ENCODE measurements at regions not wholly inside any gene's neighbourhood (a gene's known extent, or its start where the extent isn't known, plus 50 kb on each side); places are given as distances from the start of the nearest gene placed in this dataset.

- no peak for DNase-seq (ENCODE audit: low spot score)
Measured at GRCh38 chr13:40252241-40252640, 414.2 kb downstream of the FOXO1 start.

- no peak for DNase-seq (ENCODE audit: low spot score)
Measured at GRCh38 chr13:40252676-40253075, 413.8 kb downstream of the FOXO1 start.

GRCh38 chr13:40254394-40254793 is 412.0 kb downstream of the FOXO1 start:
- no peak for DNase-seq (ENCODE audit: low spot score)

GRCh38 chr13:40255551-40255950 is 410.9 kb downstream of the FOXO1 start:
- no peak for DNase-seq (ENCODE audit: low spot score)

- no peak for DNase-seq (ENCODE audit: low spot score)
Measured at GRCh38 chr13:40259899-40260298, 406.5 kb downstream of the FOXO1 start.

GRCh38 chr13:40261336-40261735 is 405.1 kb downstream of the FOXO1 start:
- no peak for DNase-seq (ENCODE audit: low spot score)

GRCh38 chr13:40261947-40262346 is 404.5 kb downstream of the FOXO1 start:
- no peak for DNase-seq (ENCODE audit: low spot score)

GRCh38 chr13:40269086-40269485 is 397.4 kb downstream of the FOXO1 start:
- DNase-seq (ENCODE audit: low spot score): no peak

- DNase-seq (ENCODE audit: low spot score): no peak
Measured at GRCh38 chr13:40270726-40271125, 395.7 kb downstream of the FOXO1 start.

- peak; percentile 9 for DNase-seq (ENCODE audit: low spot score)
Measured at GRCh38 chr13:40271271-40271885, 395.1 kb downstream of the FOXO1 start.

GRCh38 chr13:40271931-40272775 is 394.3 kb downstream of the FOXO1 start:
- DNase-seq (ENCODE audit: low spot score): peak; percentile 71

- DNase-seq (ENCODE audit: low spot score): peak; percentile 17
Measured at GRCh38 chr13:40272776-40273139, 393.7 kb downstream of the FOXO1 start.

GRCh38 chr13:40273253-40274025 is 393.0 kb downstream of the FOXO1 start:
- peak; percentile 89 for DNase-seq (ENCODE audit: low spot score)

GRCh38 chr13:40274103-40274502 is 392.3 kb downstream of the FOXO1 start:
- DNase-seq (ENCODE audit: low spot score): no peak

- DNase-seq (ENCODE audit: low spot score): no peak
Measured at GRCh38 chr13:40275155-40275554, 391.3 kb downstream of the FOXO1 start.

- no peak for DNase-seq (ENCODE audit: low spot score)
Measured at GRCh38 chr13:40275636-40276035, 390.8 kb downstream of the FOXO1 start.

- no peak for DNase-seq (ENCODE audit: low spot score)
Measured at GRCh38 chr13:40283666-40284065, 382.8 kb downstream of the FOXO1 start.

- DNase-seq (ENCODE audit: low spot score): no peak
Measured at GRCh38 chr13:40285634-40286033, 380.8 kb downstream of the FOXO1 start.

GRCh38 chr13:40287428-40287827 is 379.0 kb downstream of the FOXO1 start:
- DNase-seq (ENCODE audit: low spot score): no peak

- DNase-seq (ENCODE audit: low spot score): no peak
Measured at GRCh38 chr13:40288259-40288658, 378.2 kb downstream of the FOXO1 start.

- DNase-seq (ENCODE audit: low spot score): no peak
Measured at GRCh38 chr13:40290758-40291157, 375.7 kb downstream of the FOXO1 start.

- no peak for DNase-seq (ENCODE audit: low spot score)
Measured at GRCh38 chr13:40292108-40292507, 374.3 kb downstream of the FOXO1 start.

GRCh38 chr13:40292536-40292935 is 373.9 kb downstream of the FOXO1 start:
- no peak for DNase-seq (ENCODE audit: low spot score)
